Stimulated activated naive B cell treated with anti-CD40 and anti-IgM and Interleukin-4, amounts not matched to agents 10 μg/mL and 1 μg/mL and 100 μg/mL, for 72 hours (primary cell): ENCODE measurements at regions not wholly inside any gene's neighbourhood (a gene's known extent, or its start where the extent isn't known, plus 50 kb on each side); places are given as distances from the start of the nearest gene placed in this dataset.
A peak's percentile ranks its signal among the peaks of the same experiment; 100 is the strongest.

Experiments
- ATAC-seq, 2 donors: fragments of 150-1000 bp; cut with Tn5 transposase; replicated peaks; 2 replicates each; pipeline ENCODE4 v1.10.0; 2021; ENCODE audit warnings: moderate library complexity in 1 of 2
- DNase-seq: peaks from one replicate; pipeline ENCODE4 v3.0.0; 2021
- H3K27ac Mint-ChIP-seq: one replicate; pipeline ENCODE4 v1.8.0; 2022; ENCODE audit warnings: mild to moderate bottlenecking, mixed read lengths
- H3K27me3 Mint-ChIP-seq, 2 donors: one replicate each; pipeline ENCODE4 v1.8.0; 2022; ENCODE audit warnings: mixed read lengths in 2 of 2
- H3K36me3 Mint-ChIP-seq, 2 donors: one replicate each; pipeline ENCODE4 v1.8.0; 2022; ENCODE audit warnings: mixed read lengths in 2 of 2, mild to moderate bottlenecking in 1 of 2
- H3K4me1 Mint-ChIP-seq, 2 donors: one replicate each; pipeline ENCODE4 v1.8.0; 2022; ENCODE audit warnings: mixed read lengths in 2 of 2, mild to moderate bottlenecking in 1 of 2
- H3K4me3 Mint-ChIP-seq, 2 donors: one replicate each; pipeline ENCODE4 v1.8.0; 2022; ENCODE audit warnings: mild to moderate bottlenecking in 2 of 2, mixed read lengths in 2 of 2, moderate library complexity in 1 of 2
- H3K9me3 Mint-ChIP-seq, 2 donors: one replicate each; pipeline ENCODE4 v1.8.0; 2022; ENCODE audit warnings: mixed read lengths in 2 of 2, mild to moderate bottlenecking in 1 of 2

- peaks cover 0 to 1% of the 10 kb centered on the region in 2 donors for H3K9me3 Mint-ChIP-seq
- H3K4me3 Mint-ChIP-seq: no peak overlapping the region
- DNase-seq: no peak
- peaks cover 19 to 28% of the 10 kb centered on the region in 2 donors for H3K4me1 Mint-ChIP-seq
- H3K27me3 Mint-ChIP-seq: peaks cover 0 to 7% of the 10 kb centered on the region in 2 donors
- ATAC-seq: no peak
- H3K27ac Mint-ChIP-seq: peak overlapping the region; percentile 26
- H3K36me3 Mint-ChIP-seq: peaks cover 0 to 2% of the 10 kb centered on the region in 2 donors
Measured at GRCh38 chr12:93122569-93123091, 193.5 kb upstream of the EEA1 start.

DNA sequence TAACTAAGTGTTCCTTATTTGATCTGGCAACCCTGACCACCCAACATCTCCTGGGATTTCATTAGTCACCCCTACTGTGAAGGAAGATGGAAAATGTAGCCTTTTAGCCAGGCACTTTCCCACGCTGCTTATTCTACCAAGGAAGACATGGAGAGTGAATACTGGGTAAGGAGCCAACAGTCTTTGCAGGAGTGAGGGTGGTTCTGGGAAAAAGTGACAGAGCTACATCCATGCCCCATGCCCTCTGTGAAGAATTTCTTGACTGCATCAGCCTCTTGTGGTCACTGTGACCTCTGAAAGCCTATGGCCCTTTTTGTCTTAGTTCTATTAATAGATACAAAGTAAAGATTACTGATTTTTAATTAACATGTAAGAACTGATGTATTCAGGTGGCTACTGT, 196.0 kb upstream of the EEA1 start:
- Mint-ChIP-seq H3K27ac (peak overlapping the region; percentile 10), H3K27me3 (no peaks in the 10 kb centered on the region), H3K9me3 (peaks cover 0 to 1% of the 10 kb centered on the region in 2 donors), H3K4me3 (no peak overlapping the region), H3K36me3 (peaks cover 0 to 2% of the 10 kb centered on the region in 2 donors), H3K4me1 (peaks cover 18 to 20% of the 10 kb centered on the region in 2 donors)
- DNase-seq (no peak), ATAC-seq (peak; percentile 16 to 27)

DNA sequence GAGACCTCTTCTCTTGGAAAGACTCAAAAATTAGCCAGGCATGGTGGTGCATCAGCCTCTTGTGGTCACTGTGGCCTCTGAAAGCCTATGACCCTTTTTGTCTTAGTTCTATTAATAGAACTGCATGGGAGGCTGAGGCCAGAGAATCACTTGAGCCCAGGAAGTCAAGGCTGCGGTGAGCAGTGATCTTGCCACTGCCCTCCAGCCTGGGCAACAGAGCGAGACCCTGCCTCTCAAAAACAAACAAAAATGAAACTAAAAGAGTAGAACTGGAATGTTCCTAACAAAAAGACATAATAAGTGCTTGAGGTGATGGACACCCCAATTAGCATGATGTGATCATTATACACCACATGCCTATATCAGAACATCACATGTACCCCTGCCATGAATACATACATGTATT, 197.0 kb upstream of the EEA1 start:
- Mint-ChIP-seq H3K27me3 (no peaks in the 10 kb centered on the region), H3K36me3 (peaks cover 0 to 2% of the 10 kb centered on the region in 2 donors), H3K27ac (no peak overlapping the region), H3K4me1 (peaks cover 22 to 28% of the 10 kb centered on the region in 2 donors), H3K4me3 (peak overlapping the region in 1 of 2 donors; percentile 35), H3K9me3 (peaks cover 0 to 1% of the 10 kb centered on the region in 2 donors)
- ATAC-seq (peak; percentile 71 to 78), DNase-seq (peak; percentile 11)

DNA sequence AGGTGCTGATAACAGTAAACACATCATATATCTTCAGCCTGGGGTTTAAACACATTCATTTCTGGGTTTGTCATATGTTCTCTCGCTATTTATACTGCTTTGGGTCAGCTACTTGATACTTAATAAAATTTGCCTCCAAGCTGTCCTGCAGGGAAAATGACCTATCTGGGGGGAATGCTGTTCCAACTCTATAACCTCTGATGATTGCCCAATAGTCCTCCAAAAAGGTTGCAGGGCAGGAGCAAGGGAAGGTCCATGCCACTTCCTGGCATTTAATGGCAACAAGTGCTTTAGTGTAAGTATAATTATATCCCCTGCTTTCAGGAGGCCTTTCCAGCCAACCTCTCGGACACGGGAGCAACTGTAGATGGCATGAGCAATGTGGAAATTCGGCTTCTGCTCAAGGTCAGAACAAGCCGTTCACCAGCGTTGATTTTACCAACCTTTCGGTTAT, 198.0 kb upstream of the EEA1 start:
- no peaks in the 10 kb centered on the region for H3K27me3 Mint-ChIP-seq
- peaks cover 0 to 2% of the 10 kb centered on the region in 2 donors for H3K36me3 Mint-ChIP-seq
- H3K4me1 Mint-ChIP-seq: peaks cover 21 to 28% of the 10 kb centered on the region in 2 donors
- DNase-seq (no peak), ATAC-seq (no peak)
- no peak overlapping the region for H3K4me3 Mint-ChIP-seq
- H3K27ac Mint-ChIP-seq: peak overlapping the region; percentile 42
- H3K9me3 Mint-ChIP-seq: peaks cover 0 to 1% of the 10 kb centered on the region in 2 donors

GRCh38 chr12:93127582-93128331, 198.7 kb upstream of the EEA1 start:
- H3K27me3 Mint-ChIP-seq: no peaks in the 10 kb centered on the region
- peaks cover 21 to 28% of the 10 kb centered on the region in 2 donors for H3K4me1 Mint-ChIP-seq
- H3K36me3 Mint-ChIP-seq: peaks cover 0 to 2% of the 10 kb centered on the region in 2 donors
- H3K4me3 Mint-ChIP-seq: no peak overlapping the region
- DNase-seq: no peak
- ATAC-seq: no peak
- H3K9me3 Mint-ChIP-seq: peaks cover 0 to 1% of the 10 kb centered on the region in 2 donors
- H3K27ac Mint-ChIP-seq: no peak overlapping the region

DNA sequence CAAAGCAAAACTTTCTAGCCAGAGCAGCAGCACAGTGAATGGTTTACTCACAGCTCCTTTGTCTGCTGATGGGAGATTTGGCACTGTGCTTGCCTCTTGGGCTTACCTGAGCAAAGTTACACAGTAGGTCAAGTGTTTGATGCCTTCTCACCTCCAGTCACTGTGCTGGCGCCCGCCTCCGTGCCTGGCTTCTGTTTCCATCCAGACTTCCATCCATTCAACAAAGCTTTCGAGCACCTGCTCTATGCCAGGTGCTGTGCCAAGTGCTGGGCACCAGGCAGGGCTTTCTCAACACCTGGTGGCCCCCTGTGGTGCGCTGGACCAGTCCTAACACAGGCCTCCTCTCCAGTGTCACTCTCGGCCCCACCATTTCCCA, 199.2 kb upstream of the EEA1 start:
- no peaks in the 10 kb centered on the region for H3K27me3 Mint-ChIP-seq
- H3K4me1 Mint-ChIP-seq: peaks cover 23 to 28% of the 10 kb centered on the region in 2 donors
- no peak for DNase-seq
- no peak overlapping the region for H3K4me3 Mint-ChIP-seq
- ATAC-seq: no peak
- peaks cover 0 to 2% of the 10 kb centered on the region in 2 donors for H3K36me3 Mint-ChIP-seq
- H3K27ac Mint-ChIP-seq: no peak overlapping the region
- peaks cover 0 to 1% of the 10 kb centered on the region in 2 donors for H3K9me3 Mint-ChIP-seq

DNA sequence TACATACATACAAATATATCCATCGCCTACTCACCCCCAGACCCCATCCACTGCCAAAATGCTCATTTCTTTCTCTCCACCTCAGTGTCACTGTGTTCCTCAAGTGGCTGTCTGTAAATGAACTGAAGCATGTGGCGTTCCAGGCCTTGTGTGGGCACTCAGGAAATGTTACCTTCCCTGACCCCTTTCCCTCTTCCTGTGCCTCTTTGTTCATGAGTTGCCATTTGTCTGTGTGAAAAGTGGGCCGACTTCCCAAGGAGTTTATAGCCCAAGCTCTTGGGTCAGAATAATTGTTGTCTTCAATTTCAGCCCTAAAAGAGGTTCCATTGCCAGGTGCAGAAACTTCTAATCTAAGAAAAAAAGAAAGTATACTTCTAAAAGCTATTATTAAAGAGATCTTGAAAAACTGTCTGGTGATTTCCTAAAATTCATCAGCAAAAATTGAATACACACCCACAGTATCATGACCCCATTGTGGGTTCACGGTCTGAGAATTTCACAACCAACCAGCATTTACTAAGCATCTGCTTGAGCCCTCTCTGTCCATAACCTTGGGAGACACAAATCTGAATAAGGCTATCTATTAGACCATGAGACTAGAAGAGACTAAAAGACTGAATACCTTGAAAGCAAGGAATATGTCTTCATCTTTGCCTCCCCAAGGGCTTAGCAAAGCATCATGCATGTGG, 201.4 kb upstream of the EEA1 start:
- H3K4me3 Mint-ChIP-seq: no peak overlapping the region
- H3K9me3 Mint-ChIP-seq: peaks cover 0 to 3% of the 10 kb centered on the region in 2 donors
- peaks cover 0 to 1% of the 10 kb centered on the region in 2 donors for H3K36me3 Mint-ChIP-seq
- H3K27me3 Mint-ChIP-seq: no peaks in the 10 kb centered on the region
- DNase-seq (no peak), ATAC-seq (no peak)
- no peak overlapping the region for H3K27ac Mint-ChIP-seq
- peaks cover 28 to 38% of the 10 kb centered on the region in 2 donors for H3K4me1 Mint-ChIP-seq

GRCh38 chr12:93133361-93133760, 204.3 kb upstream of the EEA1 start:
- peaks cover 0 to 3% of the 10 kb centered on the region in 2 donors for H3K36me3 Mint-ChIP-seq
- H3K4me1 Mint-ChIP-seq: peaks cover 33 to 47% of the 10 kb centered on the region in 2 donors
- no peaks in the 10 kb centered on the region for H3K27me3 Mint-ChIP-seq
- peaks cover 0 to 1% of the 10 kb centered on the region in 2 donors for H3K9me3 Mint-ChIP-seq
- no peak overlapping the region for H3K4me3 Mint-ChIP-seq
- no peak for ATAC-seq
- DNase-seq: no peak
- H3K27ac Mint-ChIP-seq: no peak overlapping the region

GRCh38 chr12:93134175-93134890, 205.2 kb upstream of the EEA1 start:
- DNase-seq (no peak), ATAC-seq (no peak)
- H3K27me3 Mint-ChIP-seq: no peaks in the 10 kb centered on the region
- peaks cover 0 to 3% of the 10 kb centered on the region in 2 donors for H3K36me3 Mint-ChIP-seq
- H3K4me3 Mint-ChIP-seq: no peak overlapping the region
- H3K27ac Mint-ChIP-seq: no peak overlapping the region
- peaks cover 42 to 57% of the 10 kb centered on the region in 2 donors for H3K4me1 Mint-ChIP-seq
- peaks cover 0 to 1% of the 10 kb centered on the region in 2 donors for H3K9me3 Mint-ChIP-seq

DNA sequence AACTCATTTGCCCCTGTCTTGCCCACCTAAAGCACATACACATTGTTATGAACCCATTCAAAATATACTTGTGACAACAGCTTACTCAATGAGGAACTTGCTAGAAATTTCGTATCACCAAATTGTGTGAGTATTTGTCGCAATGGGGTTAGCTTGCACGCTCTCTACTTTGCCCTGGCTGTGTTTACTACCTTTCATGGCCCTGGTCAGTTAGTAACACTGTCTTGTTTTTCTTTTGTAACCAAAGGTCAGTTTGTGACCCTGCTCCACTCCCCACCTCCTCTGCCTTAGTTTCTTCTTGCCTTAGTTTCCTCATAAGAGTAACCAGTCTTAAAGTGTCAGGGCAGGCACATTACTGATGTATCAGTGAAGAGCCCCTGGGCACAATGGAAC, 205.8 kb upstream of the EEA1 start:
- Mint-ChIP-seq H3K27ac (peak overlapping the region; percentile 82), H3K4me1 (peaks cover 47 to 63% of the 10 kb centered on the region in 2 donors), H3K4me3 (peak overlapping the region in 1 of 2 donors; percentile 50), H3K27me3 (no peaks in the 10 kb centered on the region), H3K9me3 (peaks cover 0 to 1% of the 10 kb centered on the region in 2 donors), H3K36me3 (peaks cover 0 to 3% of the 10 kb centered on the region in 2 donors)
- no peak for ATAC-seq
- DNase-seq: no peak

- DNase-seq: no peak
- H3K4me3 Mint-ChIP-seq: peak overlapping the region in 1 of 2 donors; percentile 50
- H3K27me3 Mint-ChIP-seq: no peaks in the 10 kb centered on the region
- H3K27ac Mint-ChIP-seq: peak overlapping the region; percentile 82
- peaks cover 0 to 1% of the 10 kb centered on the region in 2 donors for H3K9me3 Mint-ChIP-seq
- H3K36me3 Mint-ChIP-seq: peaks cover 0 to 3% of the 10 kb centered on the region in 2 donors
- ATAC-seq: no peak
- peaks cover 45 to 62% of the 10 kb centered on the region in 2 donors for H3K4me1 Mint-ChIP-seq
Measured at GRCh38 chr12:93135286-93136239, 206.5 kb upstream of the EEA1 start.

DNA sequence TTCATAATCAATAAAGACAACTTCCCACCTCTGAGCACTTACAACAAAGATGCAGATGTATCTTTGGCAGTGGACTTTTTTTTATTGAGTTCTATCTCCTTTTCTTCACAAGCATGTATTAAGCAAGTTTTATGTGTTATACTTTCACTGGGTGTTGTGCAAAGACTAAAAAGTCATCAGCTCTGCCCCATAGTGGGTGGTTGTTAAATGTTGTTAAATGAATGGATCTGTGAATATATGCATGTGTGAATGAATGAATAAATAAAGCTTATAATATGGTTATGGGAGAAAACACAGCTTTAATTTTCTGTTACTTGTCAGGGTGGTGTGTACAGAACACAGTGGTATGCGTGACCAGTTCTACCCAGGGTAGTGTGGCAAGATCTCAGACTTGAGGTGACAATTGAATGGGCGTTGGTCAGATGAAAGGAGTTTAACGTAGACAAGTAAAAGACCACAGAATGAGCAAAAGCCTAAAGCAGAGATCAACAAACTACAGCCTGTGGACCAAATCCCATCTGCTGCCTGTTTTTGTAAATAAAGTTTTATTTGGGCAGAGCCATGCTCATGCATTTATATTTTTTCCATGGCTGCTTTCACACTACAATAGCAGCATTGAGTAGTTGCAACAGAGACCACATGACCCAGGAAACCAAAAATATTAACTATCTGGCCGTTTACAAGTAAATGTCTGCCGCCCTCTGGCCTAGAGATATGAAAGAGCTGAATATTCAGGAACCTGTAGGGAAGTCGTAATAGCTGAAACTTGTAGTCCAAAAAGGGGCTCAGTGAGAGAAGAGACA, 207.4 kb upstream of the EEA1 start:
- H3K27me3 Mint-ChIP-seq: no peaks in the 10 kb centered on the region
- no peak for ATAC-seq
- H3K4me3 Mint-ChIP-seq: peak overlapping the region in 1 of 2 donors; percentile 14
- H3K27ac Mint-ChIP-seq: peak overlapping the region; percentile 80
- H3K4me1 Mint-ChIP-seq: peaks cover 44 to 58% of the 10 kb centered on the region in 2 donors
- H3K36me3 Mint-ChIP-seq: peaks cover 2 to 6% of the 10 kb centered on the region in 2 donors
- H3K9me3 Mint-ChIP-seq: peaks cover 0 to 3% of the 10 kb centered on the region in 2 donors
- no peak for DNase-seq
